OCI-LY7 (cell line): ENCODE measurements at regions not wholly inside any gene's neighbourhood (a gene's known extent, or its start where the extent isn't known, plus 50 kb on each side); places are given as distances from the start of the nearest gene placed in this dataset.

Experiments used
- CTCF ChIP-seq: fragments of 200-600 bp; sonication (generic); conservative IDR thresholded peaks from 2 replicates; pipeline ENCODE4 v1.5.1; 2014; ENCODE audit warnings: mild to moderate bottlenecking, antibody characterized with exemption, low read length, moderate library complexity, mixed read lengths
- EZH2phosphoT487 ChIP-seq: fragments of 200-600 bp; sonication (generic); IDR thresholded peaks from 2 replicates; pipeline ENCODE4 v1.6.1; 2018; ENCODE audit warnings: low read depth, borderline replicate concordance, mild to moderate bottlenecking, mixed run types, antibody characterized with exemption, low read length, moderate library complexity, mixed read lengths

- TF ChIP-seq CTCF (no peak), EZH2phosphoT487 (no peak)
These were observed 493.8 kb downstream of the RPS29 start for GRCh38 chr14:49092345-49092744.
